ENCODE measurements at regions not wholly inside any gene's neighbourhood (a gene's known extent, or its start where the extent isn't known, plus 50 kb on each side); places are given as distances from the start of the nearest gene placed in this dataset.

GRCh38 chr5:101590384-101590783 lies 687.3 kb upstream of the ST8SIA4 start:
- FAIRE-seq, result no peak
- DNase-seq (ENCODE audit: insufficient read length, low spot score), result peak; percentile 6
- no peak for TF ChIP-seq TAF1 (IDR thresholded peaks at IDR 0.05; ENCODE audit: low read depth, low read length)
- TF ChIP-seq POLR2A (IDR thresholded peaks at IDR 0.05; ENCODE audit: low read depth, low read length), result no peak
- TF ChIP-seq POU2F2 (IDR thresholded peaks at IDR 0.05; ENCODE audit: low read depth, low read length), result no peak
- TF ChIP-seq PAX5 (IDR thresholded peaks at IDR 0.05; ENCODE audit: insufficient read depth, low read length, severe bottlenecking), result no peak
- no peak for TF ChIP-seq POLR2AphosphoS5 (IDR thresholded peaks at IDR 0.05; ENCODE audit: low read depth, low read length)
- TF ChIP-seq SPI1 (IDR thresholded peaks at IDR 0.05; ENCODE audit: low read depth, low read length), result no peak

DNA sequence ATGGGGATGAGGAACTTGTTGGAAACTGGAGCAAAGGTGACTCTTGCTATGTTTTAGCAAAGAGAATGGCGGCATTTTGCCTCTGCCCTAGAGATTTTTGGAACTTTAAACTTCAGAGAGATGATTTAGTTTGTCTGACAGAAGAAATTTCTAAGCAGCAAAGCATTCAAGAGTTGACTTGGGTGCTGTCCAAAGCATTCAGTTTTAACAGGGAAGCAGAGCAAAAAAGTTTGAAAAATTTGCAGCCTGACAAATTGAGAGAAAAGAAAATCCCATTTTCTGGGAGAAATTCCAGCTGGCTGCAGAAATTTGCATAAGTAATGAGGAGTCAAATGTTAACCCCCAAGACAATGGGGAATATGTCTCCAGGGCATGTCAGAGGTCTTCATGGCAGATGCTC lies 682.3 kb upstream of the ST8SIA4 start:
- DNase-seq (ENCODE audit: insufficient read length, low spot score) (no peak), FAIRE-seq (no peak)
- TF ChIP-seq PAX5 (IDR thresholded peaks at IDR 0.05; ENCODE audit: insufficient read depth, low read length, severe bottlenecking) (no peak), TAF1 (IDR thresholded peaks at IDR 0.05; ENCODE audit: low read depth, low read length) (no peak), SPI1 (IDR thresholded peaks at IDR 0.05; ENCODE audit: low read depth, low read length) (no peak), POU2F2 (IDR thresholded peaks at IDR 0.05; ENCODE audit: low read depth, low read length) (no peak), POLR2A (IDR thresholded peaks at IDR 0.05; ENCODE audit: low read depth, low read length) (no peak), POLR2AphosphoS5 (IDR thresholded peaks at IDR 0.05; ENCODE audit: low read depth, low read length) (no peak)

GRCh38 chr5:101580591-101580990 lies 677.5 kb upstream of the ST8SIA4 start:
- TF ChIP-seq POLR2A (IDR thresholded peaks at IDR 0.05; ENCODE audit: low read depth, low read length), result no peak
- TF ChIP-seq POLR2AphosphoS5 (IDR thresholded peaks at IDR 0.05; ENCODE audit: low read depth, low read length), result no peak
- TF ChIP-seq SPI1 (IDR thresholded peaks at IDR 0.05; ENCODE audit: low read depth, low read length), result no peak
- no peak for TF ChIP-seq POU2F2 (IDR thresholded peaks at IDR 0.05; ENCODE audit: low read depth, low read length)
- TF ChIP-seq PAX5 (IDR thresholded peaks at IDR 0.05; ENCODE audit: insufficient read depth, low read length, severe bottlenecking), result no peak
- TF ChIP-seq TAF1 (IDR thresholded peaks at IDR 0.05; ENCODE audit: low read depth, low read length), result no peak
- FAIRE-seq, result no peak
- no peak for DNase-seq (ENCODE audit: insufficient read length, low spot score)

DNA sequence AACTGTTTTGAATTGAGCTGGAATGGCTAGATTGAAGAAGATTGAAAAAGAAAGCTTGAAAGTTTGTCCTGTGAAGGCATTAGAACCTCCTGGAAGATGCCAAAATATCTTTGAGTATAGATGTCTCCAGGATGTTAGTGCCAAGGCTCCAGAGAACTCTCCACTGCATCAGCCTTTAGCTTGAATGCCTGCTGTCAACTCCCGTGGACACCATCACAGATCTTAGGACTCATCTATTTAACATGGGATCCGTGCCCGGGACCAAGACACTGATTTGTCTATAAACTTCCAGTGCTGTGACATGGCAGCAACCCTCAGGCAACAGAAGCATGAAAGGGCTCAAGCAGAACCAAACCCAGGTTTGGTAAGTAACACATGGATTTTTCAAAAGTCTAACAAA lies 670.9 kb upstream of the ST8SIA4 start:
- no peak for TF ChIP-seq PAX5 (IDR thresholded peaks at IDR 0.05; ENCODE audit: insufficient read depth, low read length, severe bottlenecking)
- TF ChIP-seq SPI1 (IDR thresholded peaks at IDR 0.05; ENCODE audit: low read depth, low read length), result no peak
- TF ChIP-seq POLR2A (IDR thresholded peaks at IDR 0.05; ENCODE audit: low read depth, low read length), result no peak
- TF ChIP-seq TAF1 (IDR thresholded peaks at IDR 0.05; ENCODE audit: low read depth, low read length), result no peak
- TF ChIP-seq POU2F2 (IDR thresholded peaks at IDR 0.05; ENCODE audit: low read depth, low read length), result no peak
- TF ChIP-seq POLR2AphosphoS5 (IDR thresholded peaks at IDR 0.05; ENCODE audit: low read depth, low read length), result no peak
- no peak for DNase-seq (ENCODE audit: insufficient read length, low spot score)
- no peak for FAIRE-seq

DNA sequence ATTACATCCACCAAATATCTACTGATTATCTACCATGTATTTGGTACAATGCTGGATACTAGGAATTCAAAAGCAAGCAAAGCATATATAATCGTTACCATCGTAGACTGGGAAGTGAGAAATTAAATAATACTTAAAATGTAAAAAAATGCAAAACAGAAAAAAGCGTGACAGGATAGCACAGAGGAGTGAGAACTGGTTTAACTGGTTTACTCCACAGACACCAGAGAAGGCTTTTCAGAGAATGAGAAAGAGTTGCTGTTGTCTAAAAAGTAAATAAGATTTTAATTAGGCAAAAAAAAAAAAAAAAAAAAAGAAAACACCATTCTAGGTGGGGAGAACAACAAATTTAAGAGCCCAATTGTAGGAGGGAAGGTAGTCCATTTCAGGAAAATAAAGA lies 657.9 kb upstream of the ST8SIA4 start:
- no peak for FAIRE-seq
- no peak for DNase-seq (ENCODE audit: insufficient read length, low spot score)

DNA sequence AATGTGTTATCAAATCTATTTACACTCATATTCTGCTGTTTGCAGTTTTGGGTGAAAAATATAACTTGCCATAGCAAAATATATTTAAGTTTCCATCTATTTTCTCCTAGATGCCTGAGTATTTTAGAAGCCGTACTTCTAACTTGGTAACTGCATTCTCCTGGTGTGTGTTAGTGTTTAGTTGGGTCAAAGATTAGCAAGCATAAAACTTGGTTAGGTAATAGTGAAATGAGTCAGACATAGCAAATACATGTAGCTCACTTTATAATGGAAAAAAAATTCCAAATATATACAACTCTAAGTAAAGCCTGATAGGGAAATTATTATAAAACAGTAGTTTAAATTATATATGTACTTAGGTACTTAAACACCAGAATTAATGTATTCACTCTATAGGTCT lies 640.7 kb upstream of the ST8SIA4 start:
- TF ChIP-seq TAF1 (IDR thresholded peaks at IDR 0.05; ENCODE audit: low read depth, low read length) (no peak), POU2F2 (IDR thresholded peaks at IDR 0.05; ENCODE audit: low read depth, low read length) (no peak), POLR2A (IDR thresholded peaks at IDR 0.05; ENCODE audit: low read depth, low read length) (no peak), SPI1 (IDR thresholded peaks at IDR 0.05; ENCODE audit: low read depth, low read length) (no peak), PAX5 (IDR thresholded peaks at IDR 0.05; ENCODE audit: insufficient read depth, low read length, severe bottlenecking) (no peak), POLR2AphosphoS5 (IDR thresholded peaks at IDR 0.05; ENCODE audit: low read depth, low read length) (no peak)
- no peak for DNase-seq (ENCODE audit: insufficient read length, low spot score)
- no peak for FAIRE-seq

More for the DNA sequence above, 657.9 kb upstream of the ST8SIA4 start:
- TF ChIP-seq POU2F2 (IDR thresholded peaks at IDR 0.05; ENCODE audit: low read depth, low read length), result no peak
- no peak for TF ChIP-seq PAX5 (IDR thresholded peaks at IDR 0.05; ENCODE audit: insufficient read depth, low read length, severe bottlenecking)

- DNase-seq (ENCODE audit: insufficient read length, low spot score) (no peak), FAIRE-seq (no peak)
- TF ChIP-seq TAF1 (IDR thresholded peaks at IDR 0.05; ENCODE audit: low read depth, low read length) (no peak), SPI1 (IDR thresholded peaks at IDR 0.05; ENCODE audit: low read depth, low read length) (no peak), POLR2AphosphoS5 (IDR thresholded peaks at IDR 0.05; ENCODE audit: low read depth, low read length) (no peak), PAX5 (IDR thresholded peaks at IDR 0.05; ENCODE audit: insufficient read depth, low read length, severe bottlenecking) (no peak), POU2F2 (IDR thresholded peaks at IDR 0.05; ENCODE audit: low read depth, low read length) (no peak), POLR2A (IDR thresholded peaks at IDR 0.05; ENCODE audit: low read depth, low read length) (no peak)
These were observed 636.2 kb upstream of the ST8SIA4 start for GRCh38 chr5:101539315-101539714.

DNA sequence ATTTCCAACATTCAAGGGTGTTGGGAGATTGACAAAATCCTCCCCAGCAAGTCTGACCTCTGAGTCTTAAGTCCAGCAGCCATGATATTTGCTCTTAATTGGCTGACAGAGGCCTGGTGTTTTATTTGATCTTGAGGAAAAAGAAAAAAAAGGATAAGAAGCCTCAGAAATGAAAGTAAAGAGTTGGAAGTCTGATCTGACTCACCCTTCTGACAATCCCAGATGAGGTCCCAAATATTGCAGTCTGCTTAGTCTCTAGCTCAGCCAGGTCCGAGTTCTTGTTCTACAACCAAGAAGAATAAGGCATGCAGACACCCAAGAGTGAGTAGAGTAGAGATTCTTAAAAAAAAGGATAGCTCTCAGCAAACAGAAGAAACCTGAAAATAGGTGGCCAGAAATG lies 632.5 kb upstream of the ST8SIA4 start:
- TF ChIP-seq SPI1 (IDR thresholded peaks at IDR 0.05; ENCODE audit: low read depth, low read length) (no peak), POLR2AphosphoS5 (IDR thresholded peaks at IDR 0.05; ENCODE audit: low read depth, low read length) (no peak), POU2F2 (IDR thresholded peaks at IDR 0.05; ENCODE audit: low read depth, low read length) (no peak), PAX5 (IDR thresholded peaks at IDR 0.05; ENCODE audit: insufficient read depth, low read length, severe bottlenecking) (no peak), TAF1 (IDR thresholded peaks at IDR 0.05; ENCODE audit: low read depth, low read length) (no peak), POLR2A (IDR thresholded peaks at IDR 0.05; ENCODE audit: low read depth, low read length) (no peak)
- DNase-seq (ENCODE audit: insufficient read length, low spot score) (no peak), FAIRE-seq (no peak)

DNA sequence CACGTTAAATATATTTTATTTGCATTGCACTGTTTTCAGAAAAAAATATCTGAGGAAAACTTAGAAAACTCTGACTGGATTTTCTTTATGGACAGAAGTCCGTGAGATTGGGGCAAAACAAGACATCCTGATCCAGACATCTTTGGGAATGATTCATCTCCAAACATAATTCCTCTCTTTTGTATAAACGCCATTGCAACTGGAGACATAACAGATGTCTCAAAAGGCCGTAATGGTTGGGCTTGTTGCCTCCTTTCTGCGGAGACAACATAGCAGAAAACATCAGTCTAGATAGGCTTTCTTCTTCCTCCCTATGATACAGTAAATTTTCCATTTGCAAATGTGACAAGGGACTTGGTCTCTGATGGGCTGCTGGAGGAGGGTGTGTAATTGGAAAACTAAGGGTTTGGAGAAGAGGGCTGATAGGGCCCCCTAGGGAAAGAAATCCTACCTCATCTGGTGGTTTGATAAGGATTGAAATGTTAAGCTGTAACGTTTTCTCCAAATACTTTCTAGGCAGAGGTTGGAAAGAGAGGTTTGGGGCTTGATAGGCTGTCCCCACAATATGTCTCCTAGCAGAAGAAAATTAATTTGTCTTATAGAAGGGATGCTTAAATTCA lies 631.5 kb upstream of the ST8SIA4 start:
- FAIRE-seq, result no peak
- no peak for DNase-seq (ENCODE audit: insufficient read length, low spot score)
- TF ChIP-seq POU2F2 (IDR thresholded peaks at IDR 0.05; ENCODE audit: low read depth, low read length) (no peak), SPI1 (IDR thresholded peaks at IDR 0.05; ENCODE audit: low read depth, low read length) (no peak), PAX5 (IDR thresholded peaks at IDR 0.05; ENCODE audit: insufficient read depth, low read length, severe bottlenecking) (no peak), POLR2AphosphoS5 (IDR thresholded peaks at IDR 0.05; ENCODE audit: low read depth, low read length) (no peak), POLR2A (IDR thresholded peaks at IDR 0.05; ENCODE audit: low read depth, low read length) (no peak), TAF1 (IDR thresholded peaks at IDR 0.05; ENCODE audit: low read depth, low read length) (no peak)

GRCh38 chr5:101532430-101532829 lies 629.3 kb upstream of the ST8SIA4 start:
- FAIRE-seq (no peak), DNase-seq (ENCODE audit: insufficient read length, low spot score) (no peak)
- TF ChIP-seq TAF1 (IDR thresholded peaks at IDR 0.05; ENCODE audit: low read depth, low read length) (no peak), POLR2AphosphoS5 (IDR thresholded peaks at IDR 0.05; ENCODE audit: low read depth, low read length) (no peak)
